Mesendoderm (in vitro differentiated cells): ENCODE measurements at regions not wholly inside any gene's neighbourhood (a gene's known extent, or its start where the extent isn't known, plus 50 kb on each side); places are given as distances from the start of the nearest gene placed in this dataset.

Source experiments
- DNase-seq: peaks from one replicate; pipeline ENCODE4 v3.0.0; 2013
- H2AK5ac ChIP-seq: 2 replicates; pipeline ENCODE4 v1.6.1; 2013; ENCODE audit warnings: low read length, inconsistent platforms
- H2BK120ac ChIP-seq: 2 replicates; pipeline ENCODE4 v1.6.1; 2013; ENCODE audit warnings: low read depth, mild to moderate bottlenecking, low read length, moderate library complexity, mixed read lengths
- H2BK15ac ChIP-seq: replicated peaks from 2 replicates; pipeline ENCODE4 v1.6.1; 2013; ENCODE audit warnings: low read depth, mild to moderate bottlenecking, moderate library complexity
- H2BK5ac ChIP-seq: 2 replicates; pipeline ENCODE4 v1.6.1; 2013; ENCODE audit warnings: low read length, inconsistent platforms
- H3K18ac ChIP-seq: 2 replicates; pipeline ENCODE4 v1.6.1; 2013; ENCODE audit warnings: mild to moderate bottlenecking, low read length, mixed read lengths
- H3K23ac ChIP-seq: one replicate; pipeline ENCODE4 v1.6.1; 2013; ENCODE audit warnings: low read length
- H3K27ac ChIP-seq: 2 replicates; pipeline ENCODE4 v1.5.1; 2013; ENCODE audit warnings: low read depth, mild to moderate bottlenecking, inconsistent platforms, low read length, moderate library complexity
- H3K27me3 ChIP-seq: 2 replicates; pipeline ENCODE4 v1.6.1; 2013; ENCODE audit warnings: low read length, control low read depth, mild to moderate bottlenecking, inconsistent platforms; ENCODE audit not compliant: insufficient read depth, poor library complexity
- H3K36me3 ChIP-seq: 2 replicates; pipeline ENCODE4 v1.6.1; 2013; ENCODE audit warnings: low read length, inconsistent platforms; ENCODE audit not compliant: control insufficient read depth, insufficient read depth
- H3K4ac ChIP-seq: one replicate; pipeline ENCODE4 v1.6.1; 2013; ENCODE audit warnings: low read depth, mild to moderate bottlenecking, low read length, moderate library complexity
- H3K4me1 ChIP-seq: 2 replicates; pipeline ENCODE4 v1.6.1; 2013; ENCODE audit warnings: low read depth, low read length, inconsistent platforms; ENCODE audit not compliant: control insufficient read depth
- H3K4me2 ChIP-seq: 2 replicates; pipeline ENCODE4 v1.6.1; 2013; ENCODE audit warnings: low read length
- H3K4me3 ChIP-seq: 2 replicates; pipeline ENCODE4 v1.5.1; 2013; ENCODE audit warnings: mild to moderate bottlenecking, low read length
- H3K56ac ChIP-seq: one replicate; pipeline ENCODE4 v1.6.1; 2013; ENCODE audit warnings: low read length
- H3K79me1 ChIP-seq: 2 replicates; pipeline ENCODE4 v1.6.1; 2013; ENCODE audit warnings: low read length, inconsistent platforms
- H3K79me2 ChIP-seq: 2 replicates; pipeline ENCODE4 v1.6.1; 2013; ENCODE audit warnings: mild to moderate bottlenecking, low read length; ENCODE audit not compliant: control insufficient read depth, insufficient read depth
- H3K9ac ChIP-seq: 2 replicates; pipeline ENCODE4 v1.6.1; 2013; ENCODE audit warnings: low read length, inconsistent platforms
- H4K5ac ChIP-seq: one replicate; pipeline ENCODE4 v1.6.1; 2013; ENCODE audit warnings: low read length
- H4K8ac ChIP-seq: one replicate; pipeline ENCODE4 v1.6.1; 2013; ENCODE audit warnings: low read depth, mild to moderate bottlenecking, control low read depth, low read length, moderate library complexity
- WGBS: extraction: QIAGEN DNeasy Blood & Tissue Kit; methylation state at CpG from one replicate; pipeline ENCODE4 v1.1.7; 2013; ENCODE audit warnings: low lambda C conversion rate, missing lambda C conversion rate; ENCODE audit not compliant: insufficient coverage; ENCODE audit errors: extremely low coverage; 5-methylcytosine and 5-hydroxymethylcytosine counted together

- Histone ChIP-seq H3K27me3 (no peaks in the 10 kb centered on the region), H4K5ac (no peak overlapping the region), H2BK5ac (no peak overlapping the region), H3K56ac (no peak overlapping the region), H3K9ac (no peak overlapping the region), H2BK120ac (no peak overlapping the region), H3K18ac (no peak overlapping the region), H3K36me3 (no peaks in the 10 kb centered on the region), H3K27ac (no peak overlapping the region), H3K4me3 (no peak overlapping the region), H3K4me1 (no peaks in the 10 kb centered on the region), H3K79me2 (no peaks in the 10 kb centered on the region), H3K23ac (no peak overlapping the region), H4K8ac (no peak overlapping the region), H2AK5ac (no peak overlapping the region), H3K4ac (no peak overlapping the region), H2BK15ac (no peak overlapping the region), H3K4me2 (no peak overlapping the region), H3K79me1 (no peaks in the 10 kb centered on the region)
- no CpG with 5 or more reads among the region's 2 CpGs for WGBS
- DNase-seq: no peak
Observed at GRCh38 chr1:106615473-106615872, 441.0 kb upstream of the PRMT6 start.

DNA sequence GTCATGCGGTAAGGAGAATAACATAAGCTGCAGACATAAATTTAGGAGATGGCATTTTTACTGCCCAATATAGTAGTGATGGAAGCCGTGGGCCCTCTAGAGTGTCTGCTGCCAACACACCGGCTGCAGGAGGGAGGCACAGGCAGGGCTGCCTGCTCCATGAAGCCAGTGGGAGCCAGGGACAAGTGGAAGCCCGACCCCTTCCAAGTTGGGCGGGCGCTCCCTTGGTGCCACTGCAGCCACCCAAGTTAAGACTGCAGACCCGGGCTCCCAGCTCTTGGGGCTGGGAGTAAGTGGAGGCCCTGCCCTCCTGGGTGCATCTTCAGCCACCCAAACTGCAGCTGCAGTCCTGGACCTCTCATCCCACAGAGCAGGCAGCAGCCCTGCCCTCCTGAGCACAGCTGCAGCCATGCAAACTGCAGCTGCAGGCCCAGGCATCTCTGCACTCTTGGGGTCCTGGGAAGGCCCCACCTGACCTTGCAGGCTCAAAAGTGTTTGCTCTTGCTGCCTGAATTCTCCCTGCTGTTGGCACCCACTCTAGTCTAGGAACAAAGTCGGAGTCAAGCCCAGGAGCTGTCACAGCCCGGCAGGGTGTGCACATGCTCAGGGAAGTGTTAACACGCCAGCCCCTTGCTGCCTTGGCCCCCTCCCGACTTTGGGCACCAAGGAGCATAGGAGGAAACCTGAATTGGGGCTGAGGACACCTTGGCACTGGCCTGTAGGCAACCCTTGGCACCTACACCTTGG lies 437.2 kb upstream of the PRMT6 start:
- no peak overlapping the region for H2AK5ac ChIP-seq

GRCh38 chr1:106619827-106620134 lies 436.7 kb upstream of the PRMT6 start:
- no peak overlapping the region for H4K8ac ChIP-seq
- no peak overlapping the region for H3K27ac ChIP-seq
- DNase-seq: no peak
- H3K4me3 ChIP-seq: no peak overlapping the region
- no peak overlapping the region for H4K5ac ChIP-seq
- no peak overlapping the region for H2BK5ac ChIP-seq
- H3K56ac ChIP-seq: no peak overlapping the region
- H3K4ac ChIP-seq: no peak overlapping the region
- H3K79me2 ChIP-seq: no peaks in the 10 kb centered on the region
- H3K9ac ChIP-seq: no peak overlapping the region
- H3K27me3 ChIP-seq: no peaks in the 10 kb centered on the region
- H3K4me1 ChIP-seq: no peaks in the 10 kb centered on the region
- no peak overlapping the region for H2AK5ac ChIP-seq
- WGBS: no CpG with 5 or more reads among the region's 5 CpGs
- no peaks in the 10 kb centered on the region for H3K36me3 ChIP-seq
- H3K4me2 ChIP-seq: no peak overlapping the region
- no peak overlapping the region for H2BK15ac ChIP-seq
- no peak overlapping the region for H3K23ac ChIP-seq
- no peak overlapping the region for H2BK120ac ChIP-seq
- H3K18ac ChIP-seq: no peak overlapping the region
- H3K79me1 ChIP-seq: no peaks in the 10 kb centered on the region

More for the DNA sequence above, 437.2 kb upstream of the PRMT6 start:
- WGBS: no CpG with 5 or more reads among the region's 11 CpGs
- H3K23ac ChIP-seq: no peak overlapping the region
- no peak overlapping the region for H3K27ac ChIP-seq
- H3K4ac ChIP-seq: no peak overlapping the region
- H2BK120ac ChIP-seq: no peak overlapping the region
- no peak overlapping the region for H4K8ac ChIP-seq
- no peak overlapping the region for H3K4me3 ChIP-seq
- no peak overlapping the region for H3K9ac ChIP-seq
- no peak overlapping the region for H2BK5ac ChIP-seq
- no peaks in the 10 kb centered on the region for H3K79me1 ChIP-seq
- H2BK15ac ChIP-seq: no peak overlapping the region
- no peaks in the 10 kb centered on the region for H3K4me1 ChIP-seq
- no peaks in the 10 kb centered on the region for H3K27me3 ChIP-seq
- no peak overlapping the region for H3K18ac ChIP-seq
- H3K36me3 ChIP-seq: no peaks in the 10 kb centered on the region
- no peak overlapping the region for H4K5ac ChIP-seq
- H3K4me2 ChIP-seq: no peak overlapping the region
- DNase-seq: no peak
- no peaks in the 10 kb centered on the region for H3K79me2 ChIP-seq
- no peak overlapping the region for H3K56ac ChIP-seq

GRCh38 chr1:106620521-106620954 lies 435.9 kb upstream of the PRMT6 start:
- no peak overlapping the region for H4K8ac ChIP-seq
- no peak overlapping the region for H3K9ac ChIP-seq
- WGBS: no CpG with 5 or more reads among the region's 7 CpGs
- no peak overlapping the region for H2BK15ac ChIP-seq
- H2BK120ac ChIP-seq: no peak overlapping the region
- no peak overlapping the region for H3K4ac ChIP-seq
- no peak overlapping the region for H4K5ac ChIP-seq
- H3K56ac ChIP-seq: no peak overlapping the region
- H3K4me3 ChIP-seq: no peak overlapping the region
- H3K79me2 ChIP-seq: no peaks in the 10 kb centered on the region
- no peaks in the 10 kb centered on the region for H3K36me3 ChIP-seq
- no peaks in the 10 kb centered on the region for H3K4me1 ChIP-seq
- no peak overlapping the region for H3K4me2 ChIP-seq
- H3K27ac ChIP-seq: no peak overlapping the region
- no peak overlapping the region for H3K23ac ChIP-seq
- no peak overlapping the region for H2BK5ac ChIP-seq
- no peak overlapping the region for H3K18ac ChIP-seq
- H2AK5ac ChIP-seq: no peak overlapping the region
- DNase-seq: no peak
- no peaks in the 10 kb centered on the region for H3K27me3 ChIP-seq
- no peaks in the 10 kb centered on the region for H3K79me1 ChIP-seq

DNA sequence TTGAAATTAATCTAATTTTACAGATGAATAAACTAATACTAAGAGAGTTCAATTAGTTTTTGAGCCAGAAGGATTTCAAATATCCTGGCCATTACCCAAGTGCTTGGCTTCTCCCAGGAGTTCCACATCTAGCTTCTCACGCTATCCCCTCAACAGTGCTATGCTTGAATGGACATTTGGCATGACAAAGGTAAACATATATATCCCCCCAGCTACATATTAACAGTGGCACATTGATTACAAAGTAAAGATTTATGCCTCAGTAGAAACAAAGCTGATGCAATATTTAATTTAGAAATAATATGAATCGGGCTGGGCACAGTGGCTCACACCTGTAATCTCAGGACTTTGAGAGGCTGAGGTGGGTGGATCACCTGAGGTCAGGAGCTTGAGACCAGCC lies 434.6 kb upstream of the PRMT6 start:
- no peaks in the 10 kb centered on the region for H3K27me3 ChIP-seq
- no peak overlapping the region for H2BK120ac ChIP-seq
- no peak overlapping the region for H2BK5ac ChIP-seq
- no peaks in the 10 kb centered on the region for H3K79me1 ChIP-seq
- no peaks in the 10 kb centered on the region for H3K4me1 ChIP-seq
- H3K4me3 ChIP-seq: no peak overlapping the region
- H3K9ac ChIP-seq: no peak overlapping the region
- no peak overlapping the region for H3K23ac ChIP-seq
- no peak overlapping the region for H3K4me2 ChIP-seq
- H2AK5ac ChIP-seq: no peak overlapping the region
- DNase-seq: no peak
- no peak overlapping the region for H3K56ac ChIP-seq
- H2BK15ac ChIP-seq: no peak overlapping the region
- H3K36me3 ChIP-seq: no peaks in the 10 kb centered on the region
- H3K4ac ChIP-seq: no peak overlapping the region
- H3K27ac ChIP-seq: no peak overlapping the region
- no peak overlapping the region for H4K5ac ChIP-seq
- H3K79me2 ChIP-seq: no peaks in the 10 kb centered on the region
- no peak overlapping the region for H3K18ac ChIP-seq
- H4K8ac ChIP-seq: no peak overlapping the region
- no CpG with 5 or more reads among the region's 2 CpGs for WGBS

GRCh38 chr1:106637566-106637965 lies 418.9 kb upstream of the PRMT6 start:
- Histone ChIP-seq H3K18ac (no peak overlapping the region), H2BK5ac (no peak overlapping the region), H2AK5ac (no peak overlapping the region), H4K5ac (no peak overlapping the region), H3K4me3 (no peak overlapping the region), H3K4ac (no peak overlapping the region), H2BK120ac (no peak overlapping the region), H3K36me3 (no peaks in the 10 kb centered on the region), H3K56ac (no peak overlapping the region), H3K9ac (no peak overlapping the region), H3K79me2 (no peaks in the 10 kb centered on the region), H3K23ac (no peak overlapping the region), H4K8ac (no peak overlapping the region), H3K27ac (no peak overlapping the region), H3K27me3 (no peaks in the 10 kb centered on the region), H2BK15ac (no peak overlapping the region), H3K79me1 (no peaks in the 10 kb centered on the region), H3K4me1 (no peaks in the 10 kb centered on the region), H3K4me2 (no peak overlapping the region)
- WGBS: no CpG with 5 or more reads among the region's 3 CpGs
- DNase-seq: no peak
